ENCODE measurements at regions not wholly inside any gene's neighbourhood (a gene's known extent, or its start where the extent isn't known, plus 50 kb on each side); places are given as distances from the start of the nearest gene placed in this dataset.

DNA sequence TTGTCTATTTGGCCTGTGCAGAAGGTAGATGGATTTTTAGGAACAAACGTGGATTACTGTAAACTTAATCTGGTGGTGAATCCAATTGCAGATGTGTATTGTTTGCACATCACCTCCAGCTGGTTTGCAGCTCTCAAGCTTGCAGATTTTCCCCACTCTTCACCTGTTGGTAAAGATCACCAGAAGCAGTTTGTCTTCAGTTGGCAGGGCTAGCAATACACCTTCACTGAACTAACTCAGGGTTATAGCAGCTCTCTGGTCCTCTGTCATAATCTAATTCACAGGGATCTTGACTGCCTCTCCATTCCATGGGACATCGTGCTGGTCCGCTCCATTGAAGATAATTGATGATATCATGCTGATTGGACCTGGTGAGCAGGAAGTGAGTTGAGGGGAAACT, 181.5 kb downstream of the VAPA start:
- Histone ChIP-seq H3K4me3 (ENCODE audit: insufficient read depth, low read depth, low read length) (no peak overlapping the region), H2AFZ (ENCODE audit: low read depth, low read length) (no peak overlapping the region), H3K9me3 (ENCODE audit: insufficient read depth, low read depth, low read length) (no peaks in the 10 kb centered on the region), H3K79me2 (ENCODE audit: insufficient read depth, low read length) (no peaks in the 10 kb centered on the region), H3K9ac (ENCODE audit: low read length) (no peak overlapping the region), H3K4me2 (ENCODE audit: low read length) (no peak overlapping the region), H3K36me3 (ENCODE audit: insufficient read depth, low read length) (no peaks in the 10 kb centered on the region), H3K4me1 (ENCODE audit: insufficient read depth, low read length) (no peaks in the 10 kb centered on the region), H3K27ac (ENCODE audit: low read depth, low read length) (no peak overlapping the region), H4K20me1 (ENCODE audit: insufficient read depth, low read length) (no peaks in the 10 kb centered on the region), H3K27me3 (ENCODE audit: insufficient read depth, low read length) (no peaks in the 10 kb centered on the region)
- no peak overlapping the region for H3K27ac Mint-ChIP-seq (ENCODE audit: unreplicated experiment)
- H3K27me3 Mint-ChIP-seq (ENCODE audit: low read depth, unreplicated experiment) = peaks cover 13% of the 10 kb centered on the region
- DNase-seq (ENCODE audit: low read depth) (no peak), FAIRE-seq (no peak)
- peaks cover 10% of the 10 kb centered on the region for H3K4me1 Mint-ChIP-seq (ENCODE audit: low read depth, unreplicated experiment)
- H3K4me3 Mint-ChIP-seq (ENCODE audit: unreplicated experiment) = no peak overlapping the region
- H3K36me3 Mint-ChIP-seq (ENCODE audit: low read depth, unreplicated experiment) = no peaks in the 10 kb centered on the region
- TF ChIP-seq, protein P1, sequence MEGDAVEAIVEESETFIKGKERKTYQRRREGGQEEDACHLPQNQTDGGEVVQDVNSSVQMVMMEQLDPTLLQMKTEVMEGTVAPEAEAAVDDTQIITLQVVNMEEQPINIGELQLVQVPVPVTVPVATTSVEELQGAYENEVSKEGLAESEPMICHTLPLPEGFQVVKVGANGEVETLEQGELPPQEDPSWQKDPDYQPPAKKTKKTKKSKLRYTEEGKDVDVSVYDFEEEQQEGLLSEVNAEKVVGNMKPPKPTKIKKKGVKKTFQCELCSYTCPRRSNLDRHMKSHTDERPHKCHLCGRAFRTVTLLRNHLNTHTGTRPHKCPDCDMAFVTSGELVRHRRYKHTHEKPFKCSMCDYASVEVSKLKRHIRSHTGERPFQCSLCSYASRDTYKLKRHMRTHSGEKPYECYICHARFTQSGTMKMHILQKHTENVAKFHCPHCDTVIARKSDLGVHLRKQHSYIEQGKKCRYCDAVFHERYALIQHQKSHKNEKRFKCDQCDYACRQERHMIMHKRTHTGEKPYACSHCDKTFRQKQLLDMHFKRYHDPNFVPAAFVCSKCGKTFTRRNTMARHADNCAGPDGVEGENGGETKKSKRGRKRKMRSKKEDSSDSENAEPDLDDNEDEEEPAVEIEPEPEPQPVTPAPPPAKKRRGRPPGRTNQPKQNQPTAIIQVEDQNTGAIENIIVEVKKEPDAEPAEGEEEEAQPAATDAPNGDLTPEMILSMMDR (IDR thresholded peaks at IDR 0.05; ENCODE audit: insufficient read depth, low read depth, low read length) = no peak
- no peak for TF ChIP-seq EZH2 (IDR thresholded peaks at IDR 0.05; ENCODE audit: insufficient read depth, low read length)
- H3K9me3 Mint-ChIP-seq (ENCODE audit: unreplicated experiment) = peaks cover 3% of the 10 kb centered on the region

DNA sequence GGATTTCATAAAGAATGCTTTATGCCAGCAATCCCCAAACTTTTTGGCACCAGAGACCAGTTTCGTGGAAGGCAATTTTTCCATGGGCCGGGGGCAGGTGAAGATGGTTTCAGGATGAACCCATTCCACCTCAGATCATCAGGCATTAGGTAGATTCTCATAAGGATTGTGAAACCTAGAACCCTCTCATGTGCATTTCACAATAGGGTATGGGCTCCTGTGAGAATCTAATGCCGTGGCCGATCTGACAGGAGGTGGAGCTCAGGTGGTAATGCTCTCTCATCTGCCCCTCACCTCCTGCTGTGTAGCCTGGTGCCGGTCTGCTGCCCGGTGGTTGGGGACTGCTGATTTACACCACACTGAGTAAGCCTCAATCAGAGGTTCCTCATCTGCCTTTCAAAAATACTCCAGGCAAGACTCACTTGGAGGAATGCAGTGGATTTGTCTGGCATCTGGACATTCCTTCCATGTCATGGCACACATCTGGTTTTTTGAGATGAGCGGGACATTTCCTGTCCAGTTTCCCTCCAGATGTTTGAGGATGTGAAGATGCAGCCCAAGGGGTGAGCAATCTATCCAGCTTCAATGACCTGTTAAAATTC, 185.8 kb downstream of the VAPA start:
- Histone ChIP-seq H3K36me3 (ENCODE audit: insufficient read depth, low read length) (no peaks in the 10 kb centered on the region), H3K79me2 (ENCODE audit: insufficient read depth, low read length) (no peaks in the 10 kb centered on the region), H3K4me1 (ENCODE audit: insufficient read depth, low read length) (peaks cover 12% of the 10 kb centered on the region), H4K20me1 (ENCODE audit: insufficient read depth, low read length) (no peaks in the 10 kb centered on the region), H3K9ac (ENCODE audit: low read length) (no peak overlapping the region), H3K27me3 (ENCODE audit: insufficient read depth, low read length) (no peaks in the 10 kb centered on the region), H3K9me3 (ENCODE audit: insufficient read depth, low read depth, low read length) (no peaks in the 10 kb centered on the region), H2AFZ (ENCODE audit: low read depth, low read length) (no peak overlapping the region), H3K4me3 (ENCODE audit: insufficient read depth, low read depth, low read length) (no peak overlapping the region), H3K4me2 (ENCODE audit: low read length) (no peak overlapping the region), H3K27ac (ENCODE audit: low read depth, low read length) (no peak overlapping the region)
- Mint-ChIP-seq H3K27ac (ENCODE audit: unreplicated experiment) (no peak overlapping the region), H3K4me3 (ENCODE audit: unreplicated experiment) (peak overlapping the region; percentile 34), H3K4me1 (ENCODE audit: low read depth, unreplicated experiment) (peaks cover 11% of the 10 kb centered on the region), H3K27me3 (ENCODE audit: low read depth, unreplicated experiment) (peaks cover 10% of the 10 kb centered on the region), H3K36me3 (ENCODE audit: low read depth, unreplicated experiment) (no peaks in the 10 kb centered on the region), H3K9me3 (ENCODE audit: unreplicated experiment) (no peaks in the 10 kb centered on the region)
- DNase-seq (ENCODE audit: low read depth) (no peak), FAIRE-seq (no peak)
- TF ChIP-seq EZH2 (IDR thresholded peaks at IDR 0.05; ENCODE audit: insufficient read depth, low read length) = no peak
- TF ChIP-seq, protein P1 (IDR thresholded peaks at IDR 0.05; ENCODE audit: insufficient read depth, low read depth, low read length) = no peak

DNA sequence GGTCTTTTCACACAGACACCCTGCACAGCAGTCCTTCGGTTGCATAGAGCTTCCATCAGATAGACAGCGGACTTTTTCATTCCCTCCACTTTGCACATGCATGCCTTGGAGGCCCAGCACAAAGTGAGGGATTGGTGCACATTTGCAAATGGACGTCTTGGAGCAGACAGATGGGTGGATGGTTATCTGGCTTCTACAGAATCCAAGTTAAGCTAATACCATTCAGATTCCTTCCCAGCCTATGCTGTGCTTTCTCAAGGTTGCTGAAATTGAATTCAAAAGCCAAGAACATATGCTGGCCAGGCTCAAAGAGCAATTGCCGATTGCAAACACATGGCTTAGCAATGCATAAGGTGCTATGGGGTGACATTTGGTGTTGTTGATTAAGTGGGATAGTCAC, 186.4 kb downstream of the VAPA start:
- Histone ChIP-seq H3K4me3 (ENCODE audit: insufficient read depth, low read depth, low read length) (no peak overlapping the region), H3K9ac (ENCODE audit: low read length) (no peak overlapping the region), H3K9me3 (ENCODE audit: insufficient read depth, low read depth, low read length) (no peaks in the 10 kb centered on the region), H3K27ac (ENCODE audit: low read depth, low read length) (no peak overlapping the region), H3K79me2 (ENCODE audit: insufficient read depth, low read length) (no peaks in the 10 kb centered on the region), H3K36me3 (ENCODE audit: insufficient read depth, low read length) (no peaks in the 10 kb centered on the region), H3K27me3 (ENCODE audit: insufficient read depth, low read length) (no peaks in the 10 kb centered on the region), H2AFZ (ENCODE audit: low read depth, low read length) (no peak overlapping the region), H3K4me1 (ENCODE audit: insufficient read depth, low read length) (peaks cover 12% of the 10 kb centered on the region), H4K20me1 (ENCODE audit: insufficient read depth, low read length) (no peaks in the 10 kb centered on the region), H3K4me2 (ENCODE audit: low read length) (no peak overlapping the region)
- Mint-ChIP-seq H3K4me3 (ENCODE audit: unreplicated experiment) (no peak overlapping the region), H3K36me3 (ENCODE audit: low read depth, unreplicated experiment) (no peaks in the 10 kb centered on the region), H3K27me3 (ENCODE audit: low read depth, unreplicated experiment) (peaks cover 10% of the 10 kb centered on the region), H3K9me3 (ENCODE audit: unreplicated experiment) (no peaks in the 10 kb centered on the region), H3K4me1 (ENCODE audit: low read depth, unreplicated experiment) (peaks cover 11% of the 10 kb centered on the region), H3K27ac (ENCODE audit: unreplicated experiment) (no peak overlapping the region)
- DNase-seq (ENCODE audit: low read depth) (no peak), FAIRE-seq (no peak)
- no peak for TF ChIP-seq EZH2 (IDR thresholded peaks at IDR 0.05; ENCODE audit: insufficient read depth, low read length)
- TF ChIP-seq, protein P1 (IDR thresholded peaks at IDR 0.05; ENCODE audit: insufficient read depth, low read depth, low read length) = no peak

All from astrocyte (in vitro differentiated cells and primary cell).